GM23248 (cell line): ENCODE measurements at regions not wholly inside any gene's neighbourhood (a gene's known extent, or its start where the extent isn't known, plus 50 kb on each side); places are given as distances from the start of the nearest gene placed in this dataset.

Source experiments
- EZH2 ChIP-seq: fragments of 200-600 bp; sonication (generic); IDR thresholded peaks from 2 replicates; pipeline ENCODE4 v1.6.1; 2018; ENCODE audit warnings: antibody characterized with exemption, mild to moderate bottlenecking; ENCODE audit not compliant: insufficient read depth, poor library complexity, severe bottlenecking
- EZH2phosphoT487 ChIP-seq: fragments of 200-600 bp; sonication (generic); IDR thresholded peaks from 2 replicates; pipeline ENCODE4 v1.6.1; 2018; ENCODE audit warnings: antibody characterized with exemption, moderate library complexity, mild to moderate bottlenecking, low read depth; ENCODE audit not compliant: insufficient read depth

DNA sequence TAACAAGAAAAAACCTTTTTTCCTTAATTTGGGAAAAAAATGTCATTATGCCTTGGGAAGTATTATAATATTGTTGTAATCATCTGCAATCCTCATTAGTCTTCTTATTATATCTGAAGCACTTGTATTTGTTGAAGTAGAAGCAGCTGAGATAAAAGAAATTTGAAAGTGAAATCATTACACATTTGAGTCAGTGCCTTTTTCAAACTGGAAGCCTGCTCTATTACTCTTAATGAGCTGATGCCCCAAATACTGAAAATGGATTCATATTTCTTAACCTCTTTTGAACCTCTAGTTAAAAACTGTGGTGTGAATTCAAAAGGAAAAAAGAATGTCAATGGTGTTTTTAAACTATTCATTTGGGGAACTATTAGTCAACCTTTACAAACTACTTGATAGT lies 1027.7 kb downstream of the NR2F1-AS1 start:
- TF ChIP-seq EZH2phosphoT487 (no peak), EZH2 (no peak)
